ENCODE measurements at regions not wholly inside any gene's neighbourhood (a gene's known extent, or its start where the extent isn't known, plus 50 kb on each side); places are given as distances from the start of the nearest gene placed in this dataset.

DNA sequence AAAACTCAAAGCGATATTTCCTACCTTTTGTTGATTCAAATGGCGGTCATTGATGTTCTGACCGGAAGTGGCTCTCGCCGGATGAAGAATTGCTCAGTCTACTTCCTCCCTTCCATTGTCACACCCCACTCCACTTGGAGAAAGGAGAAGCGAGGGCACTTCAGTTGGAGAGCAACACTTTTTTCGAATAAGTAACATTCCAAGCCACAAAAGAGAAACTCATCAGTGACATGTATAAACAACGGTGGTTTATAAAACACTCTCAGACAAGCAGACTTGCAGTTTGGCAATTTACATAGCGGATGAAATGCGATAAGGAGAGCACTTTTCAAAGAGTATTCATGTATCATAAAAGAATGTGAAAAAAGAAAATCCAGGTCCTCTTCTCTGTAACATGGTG lies 919.1 kb downstream of the MCTP2 start:
- TF ChIP-seq EZH2 (IDR thresholded peaks at IDR 0.05; ENCODE audit: low read length): no peak
- TF ChIP-seq, protein P1, sequence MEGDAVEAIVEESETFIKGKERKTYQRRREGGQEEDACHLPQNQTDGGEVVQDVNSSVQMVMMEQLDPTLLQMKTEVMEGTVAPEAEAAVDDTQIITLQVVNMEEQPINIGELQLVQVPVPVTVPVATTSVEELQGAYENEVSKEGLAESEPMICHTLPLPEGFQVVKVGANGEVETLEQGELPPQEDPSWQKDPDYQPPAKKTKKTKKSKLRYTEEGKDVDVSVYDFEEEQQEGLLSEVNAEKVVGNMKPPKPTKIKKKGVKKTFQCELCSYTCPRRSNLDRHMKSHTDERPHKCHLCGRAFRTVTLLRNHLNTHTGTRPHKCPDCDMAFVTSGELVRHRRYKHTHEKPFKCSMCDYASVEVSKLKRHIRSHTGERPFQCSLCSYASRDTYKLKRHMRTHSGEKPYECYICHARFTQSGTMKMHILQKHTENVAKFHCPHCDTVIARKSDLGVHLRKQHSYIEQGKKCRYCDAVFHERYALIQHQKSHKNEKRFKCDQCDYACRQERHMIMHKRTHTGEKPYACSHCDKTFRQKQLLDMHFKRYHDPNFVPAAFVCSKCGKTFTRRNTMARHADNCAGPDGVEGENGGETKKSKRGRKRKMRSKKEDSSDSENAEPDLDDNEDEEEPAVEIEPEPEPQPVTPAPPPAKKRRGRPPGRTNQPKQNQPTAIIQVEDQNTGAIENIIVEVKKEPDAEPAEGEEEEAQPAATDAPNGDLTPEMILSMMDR (optimal IDR thresholded peaks at IDR 0.05 in 1 of 3, IDR thresholded peaks at IDR 0.05 in 1 of 3, conservative IDR thresholded peaks at IDR 0.05 in 1 of 3; ENCODE audit: extremely low read depth in 1 of 3, insufficient read depth in 2 of 3, low read length in 3 of 3): no peak

All from keratinocyte (primary cell).